Activated naive CD4-positive, alpha-beta T cell treated with anti-CD3 and anti-CD28 coated beads, Interleukin-2, amount 50 U/mL, for 24 hours (primary cell): ENCODE measurements at regions not wholly inside any gene's neighbourhood (a gene's known extent, or its start where the extent isn't known, plus 50 kb on each side); places are given as distances from the start of the nearest gene placed in this dataset.

Experiments used
- H3K27ac Mint-ChIP-seq: one replicate; pipeline ENCODE4 v1.8.0; 2021; ENCODE audit warnings: mild to moderate bottlenecking, mixed read lengths
- H3K27me3 Mint-ChIP-seq: one replicate; pipeline ENCODE4 v1.8.0; 2021; ENCODE audit warnings: mixed read lengths
- H3K36me3 Mint-ChIP-seq: one replicate; pipeline ENCODE4 v1.8.0; 2021; ENCODE audit warnings: mixed read lengths
- H3K4me1 Mint-ChIP-seq: one replicate; pipeline ENCODE4 v1.8.0; 2021; ENCODE audit warnings: mixed read lengths
- H3K4me3 Mint-ChIP-seq: one replicate; pipeline ENCODE4 v1.8.0; 2021; ENCODE audit warnings: mild to moderate bottlenecking, mixed read lengths
- H3K9me3 Mint-ChIP-seq: one replicate; pipeline ENCODE4 v1.8.0; 2021; ENCODE audit warnings: mixed read lengths

DNA sequence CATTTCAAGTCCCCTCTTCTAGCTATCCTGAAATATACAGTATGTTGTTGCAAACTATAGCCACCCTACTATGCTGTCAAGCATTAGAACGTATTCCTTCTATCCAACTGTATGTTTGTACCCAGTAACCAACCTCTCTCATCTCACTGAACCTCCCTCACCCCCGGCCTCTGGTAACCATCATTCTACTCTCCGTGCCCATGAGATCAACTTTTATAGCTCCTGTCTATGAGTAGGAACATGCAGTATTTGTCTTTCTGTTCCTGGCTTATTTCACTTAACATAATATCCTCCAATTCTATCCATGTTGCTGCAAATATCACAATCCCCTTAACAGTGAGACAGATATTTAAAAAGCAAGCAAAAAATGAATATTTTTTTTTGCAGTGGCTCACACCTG, 196.9 kb downstream of the PAX1 start:
- Mint-ChIP-seq H3K27ac (no peak overlapping the region), H3K4me1 (no peaks in the 10 kb centered on the region), H3K9me3 (no peaks in the 10 kb centered on the region), H3K36me3 (no peaks in the 10 kb centered on the region), H3K27me3 (no peaks in the 10 kb centered on the region), H3K4me3 (no peak overlapping the region)

DNA sequence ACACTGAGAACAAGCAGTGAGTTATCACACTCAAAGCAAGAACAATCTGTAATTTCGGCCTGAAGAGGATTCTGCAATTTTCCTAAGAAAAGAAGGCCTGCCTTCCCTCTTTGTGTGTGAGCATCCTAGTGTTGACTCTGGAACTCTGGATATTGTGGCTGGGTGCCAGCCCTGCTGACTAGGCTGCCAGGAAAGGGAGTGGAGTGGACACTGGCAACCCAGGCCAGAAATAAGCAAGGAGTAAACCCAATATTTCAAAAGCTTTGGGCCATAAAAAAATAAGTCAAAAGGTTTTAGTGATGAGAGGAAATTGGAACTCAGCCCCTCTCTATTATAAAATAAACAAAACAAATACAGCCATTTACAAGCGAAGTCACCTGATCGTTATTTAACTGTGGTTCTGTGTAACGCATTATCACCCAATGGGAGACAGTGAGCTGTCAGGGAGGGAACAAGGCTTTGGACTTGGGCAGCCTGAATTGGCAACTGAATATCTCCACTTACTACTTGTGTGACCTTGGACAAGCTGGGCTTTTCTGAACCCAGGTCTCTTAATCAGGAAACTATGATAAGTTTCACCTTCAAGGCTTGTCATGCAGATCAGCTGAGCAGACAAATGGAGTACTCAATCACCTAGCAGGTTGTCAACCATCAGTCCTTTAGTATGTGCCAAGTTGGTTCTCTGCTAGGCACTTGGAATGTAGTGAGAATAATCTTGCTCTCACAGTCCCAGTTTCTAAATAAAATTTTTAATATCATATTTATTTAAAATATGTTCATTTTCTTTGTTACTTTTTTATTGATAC, 196.2 kb downstream of the PAX1 start:
- H3K9me3 Mint-ChIP-seq: no peaks in the 10 kb centered on the region
- no peaks in the 10 kb centered on the region for H3K4me1 Mint-ChIP-seq
- H3K36me3 Mint-ChIP-seq: no peaks in the 10 kb centered on the region
- no peak overlapping the region for H3K27ac Mint-ChIP-seq
- H3K4me3 Mint-ChIP-seq: no peak overlapping the region
- no peaks in the 10 kb centered on the region for H3K27me3 Mint-ChIP-seq

DNA sequence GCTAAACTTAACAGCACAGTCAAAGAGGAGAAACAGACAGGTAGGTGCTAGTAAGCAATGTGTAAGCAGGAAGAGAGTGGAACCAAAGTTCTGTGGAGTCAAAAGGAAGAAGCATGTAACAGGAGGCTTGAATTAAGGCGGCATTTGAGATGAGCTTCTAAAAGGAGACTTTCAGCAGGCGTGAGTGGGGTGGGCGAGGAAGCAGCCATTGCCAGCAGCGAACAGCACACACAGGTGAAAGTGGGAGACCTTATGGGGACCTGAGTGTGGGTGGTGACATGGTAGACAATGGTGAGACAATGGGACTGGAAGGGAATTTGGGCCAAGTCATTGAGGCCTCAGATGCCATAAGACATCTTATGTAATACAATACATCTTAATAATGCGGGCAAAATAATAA, 195.0 kb downstream of the PAX1 start:
- Mint-ChIP-seq H3K9me3 (no peaks in the 10 kb centered on the region), H3K27me3 (no peaks in the 10 kb centered on the region), H3K4me1 (no peaks in the 10 kb centered on the region), H3K36me3 (no peaks in the 10 kb centered on the region), H3K4me3 (no peak overlapping the region), H3K27ac (no peak overlapping the region)

DNA sequence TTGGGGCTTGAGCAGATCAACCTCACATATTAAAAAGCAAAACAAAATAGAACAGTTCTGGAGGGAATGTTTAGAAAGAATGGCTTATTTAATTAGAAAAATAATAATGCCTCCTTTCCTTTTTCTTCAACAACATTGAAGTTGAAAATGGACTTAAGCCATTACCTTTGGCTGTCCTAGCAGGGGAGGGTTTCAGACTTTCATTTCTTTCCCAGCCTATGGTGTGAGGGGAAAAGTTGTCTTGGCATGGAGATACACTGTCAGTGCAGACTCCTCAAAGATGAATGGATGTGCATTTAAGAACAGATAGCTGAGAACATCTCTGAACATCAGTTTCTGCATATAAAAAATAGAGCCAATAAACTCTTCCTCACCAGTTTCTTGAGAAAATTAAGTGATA, 169.5 kb downstream of the PAX1 start:
- H3K27ac Mint-ChIP-seq: no peak overlapping the region
- no peaks in the 10 kb centered on the region for H3K36me3 Mint-ChIP-seq
- no peaks in the 10 kb centered on the region for H3K4me1 Mint-ChIP-seq
- H3K4me3 Mint-ChIP-seq: no peak overlapping the region
- H3K27me3 Mint-ChIP-seq: no peaks in the 10 kb centered on the region
- H3K9me3 Mint-ChIP-seq: peaks cover 8% of the 10 kb centered on the region

DNA sequence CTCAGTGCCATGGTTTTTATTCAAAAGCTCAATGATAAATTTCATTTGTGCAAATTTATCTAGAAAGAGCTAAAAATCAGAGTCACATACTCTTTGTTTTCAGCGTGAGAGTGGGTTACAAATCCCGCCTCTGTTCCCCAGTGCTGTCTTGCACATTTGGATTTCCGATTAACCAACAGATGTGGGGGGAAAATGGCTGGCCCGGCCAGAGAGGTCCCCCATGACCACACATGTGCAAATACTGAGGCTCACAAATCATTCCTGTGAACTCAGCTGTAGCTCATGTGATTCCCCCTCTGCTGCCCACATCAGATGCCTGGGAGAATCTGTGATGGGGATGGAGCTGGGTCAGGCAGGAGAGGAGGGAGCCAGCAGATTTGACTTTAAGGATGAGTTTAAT, 168.7 kb downstream of the PAX1 start:
- Mint-ChIP-seq H3K36me3 (no peaks in the 10 kb centered on the region), H3K27me3 (no peaks in the 10 kb centered on the region), H3K4me1 (no peaks in the 10 kb centered on the region), H3K9me3 (peaks cover 8% of the 10 kb centered on the region), H3K4me3 (no peak overlapping the region), H3K27ac (no peak overlapping the region)

DNA sequence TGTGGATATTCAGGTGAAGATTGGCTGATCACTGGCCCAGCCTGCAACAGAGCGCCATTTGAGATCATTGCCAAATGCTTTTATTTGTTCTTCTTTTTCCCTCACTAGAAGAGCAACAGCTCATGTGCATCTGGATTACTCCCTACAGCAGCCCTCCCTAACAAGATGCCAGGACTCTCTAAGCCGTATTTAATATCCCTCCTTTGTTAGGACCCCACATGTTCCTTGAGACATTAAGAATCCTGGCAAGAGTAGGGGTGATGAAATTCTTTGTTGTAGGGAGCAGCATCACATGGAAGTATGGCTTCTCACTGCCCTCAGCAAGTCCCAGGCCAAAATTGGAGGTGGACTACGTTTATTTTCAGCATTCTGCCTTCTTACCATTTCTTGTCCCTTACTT, 167.8 kb downstream of the PAX1 start:
- no peaks in the 10 kb centered on the region for H3K27me3 Mint-ChIP-seq
- H3K9me3 Mint-ChIP-seq: peaks cover 7% of the 10 kb centered on the region
- H3K36me3 Mint-ChIP-seq: no peaks in the 10 kb centered on the region
- no peaks in the 10 kb centered on the region for H3K4me1 Mint-ChIP-seq
- no peak overlapping the region for H3K27ac Mint-ChIP-seq
- no peak overlapping the region for H3K4me3 Mint-ChIP-seq

DNA sequence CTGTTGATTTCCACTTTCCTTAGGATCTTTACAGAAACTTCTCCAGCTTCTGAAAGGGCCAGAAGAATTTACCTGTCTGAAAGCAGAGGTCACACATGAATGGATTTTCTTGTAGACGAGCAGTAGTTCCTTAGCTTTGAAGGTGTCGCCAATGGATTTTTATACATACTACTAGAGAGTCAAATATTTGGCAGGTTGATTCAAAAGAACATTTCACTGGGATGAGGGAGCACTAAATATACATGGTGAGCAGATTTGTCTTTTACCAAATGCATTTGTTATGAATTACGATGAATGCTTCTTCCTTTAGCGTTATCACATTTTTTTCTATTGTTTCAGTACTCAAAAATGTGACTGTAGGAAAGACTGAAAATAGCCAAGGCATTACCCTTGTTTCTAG, 162.3 kb downstream of the PAX1 start:
- Mint-ChIP-seq H3K4me1 (no peaks in the 10 kb centered on the region), H3K4me3 (no peak overlapping the region), H3K27ac (no peak overlapping the region), H3K27me3 (no peaks in the 10 kb centered on the region), H3K9me3 (no peaks in the 10 kb centered on the region), H3K36me3 (peaks cover 2% of the 10 kb centered on the region)

DNA sequence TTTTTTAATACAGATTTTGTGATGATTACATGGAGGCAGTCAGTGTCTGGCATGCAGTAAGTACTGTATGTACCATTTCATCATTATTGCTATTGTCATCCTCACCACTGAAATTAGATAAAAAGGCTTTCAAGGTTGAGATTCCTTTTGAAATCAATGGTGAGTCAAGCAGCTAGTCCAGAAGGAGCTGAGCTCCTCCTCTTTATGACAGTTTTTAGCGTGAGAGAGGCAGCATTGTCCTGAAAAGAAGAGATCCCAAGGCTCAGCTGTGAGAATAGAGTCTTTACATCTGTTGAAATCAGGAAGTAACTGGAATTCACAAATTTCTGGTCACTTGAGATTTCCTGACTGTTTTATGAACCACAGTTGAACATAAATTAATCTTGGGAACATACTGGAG, 161.9 kb downstream of the PAX1 start:
- peaks cover 2% of the 10 kb centered on the region for H3K36me3 Mint-ChIP-seq

DNA sequence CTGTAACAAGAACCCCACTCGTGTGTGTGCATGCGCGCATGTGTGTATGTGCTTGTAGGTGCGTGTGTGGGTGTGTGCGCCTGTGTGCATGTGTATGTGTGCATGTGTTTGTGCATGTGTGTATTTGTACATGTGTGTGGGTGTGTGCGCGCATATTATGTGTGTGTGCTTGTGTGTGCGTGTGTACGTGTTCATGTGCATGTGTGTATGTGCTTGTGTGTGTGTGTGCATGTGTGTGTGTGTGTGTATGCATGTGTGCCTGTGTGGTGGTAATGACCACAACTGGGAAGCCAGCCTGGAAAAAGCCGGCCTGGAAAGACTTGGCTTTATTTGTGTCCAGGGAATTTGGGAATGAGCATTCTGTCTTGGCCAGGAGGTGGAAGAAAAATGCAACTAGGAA, 157.5 kb downstream of the PAX1 start:
- Mint-ChIP-seq H3K9me3 (no peaks in the 10 kb centered on the region), H3K36me3 (peaks cover 2% of the 10 kb centered on the region), H3K4me3 (no peak overlapping the region), H3K4me1 (no peaks in the 10 kb centered on the region), H3K27ac (no peak overlapping the region), H3K27me3 (no peaks in the 10 kb centered on the region)

More for the DNA sequence above, 161.9 kb downstream of the PAX1 start:
- no peaks in the 10 kb centered on the region for H3K27me3 Mint-ChIP-seq
- H3K4me1 Mint-ChIP-seq: no peaks in the 10 kb centered on the region
- H3K9me3 Mint-ChIP-seq: no peaks in the 10 kb centered on the region
- H3K27ac Mint-ChIP-seq: no peak overlapping the region
- H3K4me3 Mint-ChIP-seq: no peak overlapping the region

DNA sequence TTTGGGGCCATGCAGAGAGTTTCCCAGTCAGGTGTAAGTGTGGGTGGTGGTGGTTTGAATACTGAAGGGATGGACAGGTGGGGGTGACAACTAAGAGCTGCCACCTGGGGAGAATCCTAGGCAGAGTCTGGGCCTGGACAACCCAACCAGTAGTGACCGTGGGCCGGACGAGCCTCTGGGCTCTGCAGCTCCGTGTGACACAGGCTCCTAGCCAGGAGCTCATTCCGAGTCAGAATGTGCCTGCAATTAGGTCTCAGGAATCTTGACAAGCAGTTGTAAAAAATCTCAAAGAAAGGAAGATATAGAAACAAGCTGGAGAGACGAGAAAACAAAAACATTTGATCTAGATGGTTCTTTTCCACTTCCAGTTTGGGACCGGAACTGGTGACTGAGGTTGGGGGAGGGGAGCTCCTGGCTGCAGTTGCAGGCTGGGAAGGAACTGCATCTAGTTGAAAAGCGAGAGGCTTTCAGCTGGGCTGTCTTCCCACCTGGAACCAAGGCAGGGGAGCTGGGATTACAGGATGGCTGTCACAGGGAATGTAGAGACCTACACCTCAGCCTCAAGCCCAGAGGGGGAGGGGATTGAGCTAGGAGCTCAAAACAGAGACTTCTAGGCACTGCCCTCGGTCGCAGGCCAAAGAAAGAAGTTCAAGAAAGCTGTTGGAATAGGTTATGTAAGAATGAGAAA, 156.9 kb downstream of the PAX1 start:
- Mint-ChIP-seq H3K27me3 (no peaks in the 10 kb centered on the region), H3K36me3 (peaks cover 2% of the 10 kb centered on the region), H3K9me3 (no peaks in the 10 kb centered on the region), H3K27ac (no peak overlapping the region), H3K4me3 (no peak overlapping the region), H3K4me1 (no peaks in the 10 kb centered on the region)

DNA sequence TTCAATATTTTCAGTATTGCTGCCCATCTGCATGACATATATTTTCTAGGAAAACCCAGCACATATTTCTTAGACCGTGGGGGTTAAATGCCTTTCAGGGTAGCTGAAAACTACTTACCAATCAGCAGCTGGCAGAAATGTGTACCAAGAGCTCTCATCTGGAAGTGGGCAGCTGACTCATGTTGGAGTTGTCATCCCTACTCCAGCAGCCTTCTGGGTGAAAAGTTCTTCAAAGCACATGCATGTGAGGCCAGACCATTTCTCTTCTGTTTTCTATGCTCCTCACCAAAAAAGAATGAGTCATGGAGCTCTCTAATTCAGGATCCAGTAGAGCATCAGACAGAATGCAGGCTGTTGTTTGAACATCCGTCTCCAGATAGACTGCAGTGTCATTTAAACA, 135.5 kb downstream of the PAX1 start:
- H3K4me3 Mint-ChIP-seq: no peak overlapping the region
- H3K36me3 Mint-ChIP-seq: no peaks in the 10 kb centered on the region
- H3K9me3 Mint-ChIP-seq: no peaks in the 10 kb centered on the region
- no peaks in the 10 kb centered on the region for H3K27me3 Mint-ChIP-seq
- H3K4me1 Mint-ChIP-seq: no peaks in the 10 kb centered on the region
- no peak overlapping the region for H3K27ac Mint-ChIP-seq

DNA sequence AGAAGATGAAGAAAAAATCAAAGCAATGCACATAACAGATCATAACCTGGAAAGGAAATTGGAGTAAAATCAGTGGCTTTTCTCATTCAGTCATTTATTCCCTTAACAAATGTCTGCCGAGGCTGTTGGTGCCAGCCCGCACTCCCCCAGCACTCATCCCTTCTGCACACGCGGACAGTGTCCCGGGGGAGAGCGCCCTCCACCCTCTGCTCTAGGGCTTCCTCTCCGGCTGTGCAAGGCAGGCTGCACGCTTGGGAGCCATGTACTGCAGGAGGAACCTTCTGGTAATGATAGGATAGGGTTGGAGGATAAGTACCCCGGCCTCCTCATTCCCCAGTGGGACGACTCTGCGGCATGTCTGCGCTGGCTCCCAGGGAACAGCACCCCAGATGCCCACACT, 134.5 kb downstream of the PAX1 start:
- no peak overlapping the region for H3K4me3 Mint-ChIP-seq
- no peaks in the 10 kb centered on the region for H3K4me1 Mint-ChIP-seq
- H3K9me3 Mint-ChIP-seq: no peaks in the 10 kb centered on the region
- H3K27ac Mint-ChIP-seq: no peak overlapping the region
- H3K27me3 Mint-ChIP-seq: no peaks in the 10 kb centered on the region
- no peaks in the 10 kb centered on the region for H3K36me3 Mint-ChIP-seq

DNA sequence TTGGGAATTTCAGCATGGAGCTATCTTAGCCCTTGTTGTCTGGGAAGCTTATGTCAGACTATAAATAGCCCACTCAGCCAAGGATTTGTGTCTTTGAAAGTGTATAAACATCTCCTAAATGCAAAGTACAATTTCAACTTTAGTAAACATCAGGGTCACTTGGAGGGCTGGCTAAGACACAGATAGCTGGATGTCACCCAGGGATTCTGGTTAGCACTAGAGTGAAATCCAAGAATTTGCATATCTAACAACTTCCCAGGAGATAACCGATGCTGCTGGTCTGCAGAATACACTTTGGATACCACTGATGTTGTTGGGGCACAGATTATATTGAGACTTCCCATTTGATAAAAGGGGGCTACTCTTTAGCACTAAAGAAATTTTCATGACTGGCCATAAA, 130.9 kb downstream of the PAX1 start:
- H3K4me1 Mint-ChIP-seq: no peaks in the 10 kb centered on the region
- H3K36me3 Mint-ChIP-seq: no peaks in the 10 kb centered on the region
- H3K9me3 Mint-ChIP-seq: no peaks in the 10 kb centered on the region
- H3K27me3 Mint-ChIP-seq: no peaks in the 10 kb centered on the region
- H3K4me3 Mint-ChIP-seq: no peak overlapping the region
- H3K27ac Mint-ChIP-seq: no peak overlapping the region

DNA sequence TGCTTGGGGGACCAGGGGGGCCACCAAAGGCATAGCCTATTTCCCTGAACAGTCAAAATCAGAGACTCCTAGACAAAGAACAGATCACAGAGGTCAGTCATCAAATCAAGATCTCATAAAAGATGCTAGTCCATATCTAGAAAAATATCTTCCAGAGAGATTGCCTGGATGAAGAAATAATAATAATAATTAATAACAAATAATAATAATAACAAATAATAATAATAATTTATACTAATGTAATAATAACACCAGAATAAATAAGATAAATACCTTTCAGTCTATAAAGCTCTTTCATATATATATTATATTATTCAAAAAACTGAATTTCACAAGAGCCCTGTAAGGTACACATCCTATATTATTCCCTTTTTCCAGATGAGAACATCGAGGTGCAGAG, 129.6 kb downstream of the PAX1 start:
- Mint-ChIP-seq H3K36me3 (no peaks in the 10 kb centered on the region), H3K4me1 (no peaks in the 10 kb centered on the region), H3K27ac (no peak overlapping the region), H3K9me3 (no peaks in the 10 kb centered on the region), H3K4me3 (no peak overlapping the region), H3K27me3 (peaks cover 1% of the 10 kb centered on the region)

DNA sequence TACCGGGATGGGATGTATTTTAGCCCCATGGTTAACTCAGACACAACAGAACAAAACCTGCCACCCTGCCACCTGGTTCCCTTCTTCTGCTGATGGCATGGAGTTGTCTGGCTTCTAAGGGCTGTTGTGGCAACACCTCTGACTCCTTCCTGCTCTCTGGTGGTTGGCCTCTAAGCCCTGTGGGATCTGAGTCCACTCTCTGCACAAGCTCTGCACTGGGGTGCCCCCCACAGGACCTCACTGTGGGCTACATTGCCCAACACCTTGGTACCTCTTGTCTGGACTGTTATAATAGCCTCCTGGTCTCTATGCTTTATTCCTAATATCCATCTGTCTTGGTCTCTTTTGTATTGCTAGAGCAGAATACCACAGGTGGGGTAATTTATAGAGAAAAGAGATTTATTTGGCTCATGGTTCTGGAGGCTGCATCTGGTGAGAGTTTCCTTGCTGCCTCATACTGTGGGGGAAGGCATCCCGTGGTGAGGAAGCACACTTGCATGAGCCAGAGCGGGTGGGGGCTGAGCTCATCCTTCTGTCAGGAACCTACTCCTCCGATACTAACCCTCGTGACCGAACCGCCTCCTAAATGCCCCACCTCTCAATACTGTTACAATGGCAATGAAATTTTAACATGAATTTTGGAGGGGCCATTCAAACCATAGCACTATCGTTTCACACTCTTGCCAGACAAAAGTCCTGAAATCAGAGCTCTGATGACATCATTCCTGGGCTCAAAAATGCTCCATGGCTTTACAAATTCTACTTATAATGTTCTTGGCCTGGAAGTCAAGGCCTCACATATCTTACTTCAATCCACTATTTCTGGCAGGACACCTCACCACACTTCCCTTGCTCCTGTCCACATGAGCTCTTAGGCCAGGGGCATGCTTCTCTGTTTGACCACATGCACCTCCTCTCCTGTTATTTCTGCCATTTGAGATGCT, 127.2 kb downstream of the PAX1 start:
- Mint-ChIP-seq H3K27ac (no peak overlapping the region), H3K27me3 (peaks cover 1% of the 10 kb centered on the region), H3K9me3 (no peaks in the 10 kb centered on the region), H3K36me3 (no peaks in the 10 kb centered on the region), H3K4me1 (no peaks in the 10 kb centered on the region), H3K4me3 (no peak overlapping the region)

DNA sequence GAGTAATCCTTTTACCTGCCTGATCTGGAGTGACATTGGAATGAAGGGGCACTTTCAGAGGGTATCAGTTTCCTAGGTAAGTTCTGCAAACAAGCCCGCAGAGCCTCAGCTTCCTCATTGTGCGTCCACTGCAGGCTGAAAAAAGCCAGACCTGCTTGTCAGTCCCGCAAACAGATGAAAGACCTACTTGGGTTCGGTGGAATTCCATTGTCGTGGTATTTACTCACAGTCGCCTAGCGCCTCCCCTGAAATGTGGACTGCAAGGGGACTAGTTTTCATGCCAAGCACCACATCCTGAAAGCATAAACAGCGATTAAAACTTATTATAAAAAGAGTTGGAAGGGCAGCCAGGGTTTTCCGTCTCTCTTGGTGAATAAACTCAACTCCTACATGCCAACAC, 121.5 kb downstream of the PAX1 start:
- H3K36me3 Mint-ChIP-seq: no peaks in the 10 kb centered on the region
- H3K9me3 Mint-ChIP-seq: no peaks in the 10 kb centered on the region
- H3K27ac Mint-ChIP-seq: no peak overlapping the region
- no peak overlapping the region for H3K4me3 Mint-ChIP-seq
- H3K27me3 Mint-ChIP-seq: peaks cover 3% of the 10 kb centered on the region
- no peaks in the 10 kb centered on the region for H3K4me1 Mint-ChIP-seq
